ENCODE measurements at regions not wholly inside any gene's neighbourhood (a gene's known extent, or its start where the extent isn't known, plus 50 kb on each side); places are given as distances from the start of the nearest gene placed in this dataset.
"Not testable (repeated sequence)": the region's sequence is repeated elsewhere in the genome, so short reads cannot be mapped to it uniquely, and the experiment has no call there.

GRCh38 chr5:56732121-56732520 is 83.2 kb upstream of the MAP3K1 start:
- no peak for DNase-seq (ENCODE audit: low read depth)

DNA sequence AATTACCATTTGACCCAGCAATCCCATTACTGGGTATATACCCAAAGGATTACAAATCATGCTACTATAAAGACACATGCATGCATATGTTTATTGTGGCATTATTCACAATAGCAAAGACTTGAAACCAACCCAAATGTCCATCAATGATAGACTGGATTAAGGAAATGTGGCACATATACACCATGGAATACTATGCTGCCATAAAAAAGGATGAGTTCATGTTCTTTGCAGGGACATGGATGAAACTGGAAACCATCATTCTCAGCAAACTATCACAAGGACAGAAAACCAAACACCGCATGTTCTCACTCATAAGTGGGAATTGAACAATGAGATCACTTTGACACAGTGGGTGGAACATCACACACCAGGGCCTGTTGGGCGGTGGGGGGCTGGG is 83.9 kb upstream of the MAP3K1 start:
- DNase-seq (ENCODE audit: low read depth), result not testable (repeated sequence)

GRCh38 chr5:56729488-56729887 is 85.9 kb upstream of the MAP3K1 start:
- no peak for DNase-seq (ENCODE audit: low read depth)

DNA sequence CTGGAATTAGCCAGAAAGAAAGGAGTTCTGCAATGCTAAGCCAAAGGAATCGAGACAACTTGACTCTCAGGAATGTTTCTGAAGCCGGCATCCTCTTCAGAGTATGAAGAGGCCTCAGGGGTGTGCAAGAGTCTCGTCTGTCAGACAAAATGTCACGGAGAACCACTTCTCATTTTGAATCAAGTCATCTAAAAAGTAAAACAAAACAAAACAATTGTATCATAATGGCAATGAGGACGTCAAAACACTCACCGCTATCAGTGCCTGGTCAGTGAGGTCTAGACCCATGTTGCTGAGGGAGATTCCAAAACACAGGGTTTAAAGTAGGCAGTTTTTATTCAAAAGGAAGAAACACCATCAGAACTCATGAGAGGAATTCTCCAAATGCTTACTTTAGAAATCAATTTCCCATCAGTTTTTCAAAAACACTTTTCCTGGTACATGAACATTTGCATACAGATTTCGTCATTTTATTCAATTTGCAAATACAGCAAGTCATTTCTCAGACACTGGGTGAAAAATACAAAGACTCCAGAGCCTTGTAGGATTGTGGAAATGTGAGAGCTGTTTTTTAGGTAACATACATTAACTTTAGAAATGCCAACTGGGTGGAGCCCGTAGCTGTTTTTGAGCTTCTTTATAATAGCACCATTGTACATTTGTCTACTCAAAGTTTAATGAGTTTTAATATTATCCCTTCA is 89.5 kb upstream of the MAP3K1 start:
- DNase-seq (ENCODE audit: low read depth), result no peak

DNA sequence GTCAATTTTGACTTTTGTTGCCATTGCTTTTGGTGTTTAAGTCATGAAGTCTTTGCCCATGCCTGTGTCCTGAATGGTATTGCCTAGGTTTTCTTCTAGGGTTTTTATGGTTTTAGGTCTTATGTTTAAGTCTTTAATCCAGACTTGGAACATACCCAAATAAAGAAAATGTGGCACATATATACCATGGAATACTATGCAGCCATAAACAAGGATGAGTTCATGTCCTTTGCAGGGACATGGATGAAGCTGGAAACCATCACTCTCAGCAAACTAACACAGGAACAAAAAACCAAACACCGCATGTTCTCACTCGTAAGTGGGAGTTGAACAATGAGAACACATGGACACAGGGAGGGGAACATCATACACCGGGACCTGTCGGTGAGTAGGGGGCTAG is 90.5 kb upstream of the MAP3K1 start:
- DNase-seq (ENCODE audit: low read depth), result not testable (repeated sequence)

- DNase-seq (ENCODE audit: low read depth), result no peak
These were observed 93.0 kb upstream of the MAP3K1 start for GRCh38 chr5:56722317-56722716.

DNA sequence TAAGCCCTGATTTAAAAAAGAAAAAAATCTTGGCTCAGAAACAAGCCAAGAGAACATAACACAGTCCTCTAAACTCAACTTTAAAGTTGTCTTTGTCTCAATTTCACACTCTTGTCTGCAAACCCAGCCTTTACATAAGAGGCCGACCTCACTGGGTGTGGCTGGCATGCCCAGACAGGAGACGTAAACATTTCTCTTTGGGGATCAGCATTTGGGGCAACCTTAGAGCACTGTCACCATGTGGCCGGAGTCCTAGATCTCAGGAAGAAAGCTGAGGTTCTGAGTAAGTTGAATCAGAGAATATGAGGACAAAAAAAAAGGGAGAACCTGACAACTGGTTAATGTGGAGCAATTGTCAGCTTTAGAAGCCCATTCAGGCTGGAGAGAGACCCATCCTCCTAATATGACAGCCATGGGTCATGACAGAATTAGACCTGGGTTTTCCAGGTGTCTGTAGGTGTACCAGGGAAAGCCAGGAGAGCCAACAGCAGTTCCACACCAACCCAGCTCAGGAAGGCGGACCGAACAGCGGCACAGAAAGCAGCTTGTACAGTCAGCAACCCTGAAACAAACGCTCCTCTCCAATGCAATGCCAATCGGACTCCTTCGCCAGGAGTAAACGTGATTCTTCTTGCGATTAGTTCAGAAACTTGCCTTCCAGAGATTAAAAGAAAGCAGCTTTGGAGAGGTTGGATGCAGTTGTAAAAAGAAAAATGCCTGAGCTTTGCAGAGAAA is 97.9 kb upstream of the MAP3K1 start:
- DNase-seq (ENCODE audit: low read depth), result no peak

GRCh38 chr5:56715986-56716385 is 99.4 kb upstream of the MAP3K1 start:
- no peak for DNase-seq (ENCODE audit: low read depth)

DNA sequence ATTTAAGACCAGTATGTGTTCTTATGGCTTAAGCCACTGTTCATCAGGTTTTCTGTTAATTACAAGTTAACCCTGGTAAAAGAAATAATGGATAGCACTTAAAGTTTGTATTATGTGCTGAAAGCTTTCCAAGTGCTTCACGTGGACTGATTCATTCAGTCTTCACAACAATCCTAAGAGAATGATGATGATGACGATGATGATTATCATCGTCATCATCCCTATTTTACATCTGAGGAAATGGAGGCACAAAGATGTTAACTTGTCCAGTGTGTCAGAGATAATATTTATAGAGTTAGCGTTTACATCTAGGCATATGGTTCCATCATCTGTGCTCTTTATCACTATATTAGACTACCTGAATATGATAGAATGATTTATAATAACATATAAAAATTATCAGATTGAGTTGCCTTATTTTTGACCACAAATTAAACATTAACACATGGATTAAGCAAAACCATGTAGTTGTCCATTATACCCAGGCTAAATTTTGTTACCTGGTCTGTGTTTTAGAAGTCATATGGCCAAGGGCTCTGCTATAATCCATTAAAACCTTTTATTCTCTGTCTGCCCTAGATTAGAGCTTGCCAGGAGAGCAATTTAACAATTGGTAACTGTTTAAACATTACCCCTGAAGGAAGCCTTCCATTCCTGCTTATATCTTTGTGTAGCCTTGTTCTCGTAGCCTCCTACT is 102.3 kb upstream of the MAP3K1 start:
- DNase-seq (ENCODE audit: low read depth), result no peak

DNA sequence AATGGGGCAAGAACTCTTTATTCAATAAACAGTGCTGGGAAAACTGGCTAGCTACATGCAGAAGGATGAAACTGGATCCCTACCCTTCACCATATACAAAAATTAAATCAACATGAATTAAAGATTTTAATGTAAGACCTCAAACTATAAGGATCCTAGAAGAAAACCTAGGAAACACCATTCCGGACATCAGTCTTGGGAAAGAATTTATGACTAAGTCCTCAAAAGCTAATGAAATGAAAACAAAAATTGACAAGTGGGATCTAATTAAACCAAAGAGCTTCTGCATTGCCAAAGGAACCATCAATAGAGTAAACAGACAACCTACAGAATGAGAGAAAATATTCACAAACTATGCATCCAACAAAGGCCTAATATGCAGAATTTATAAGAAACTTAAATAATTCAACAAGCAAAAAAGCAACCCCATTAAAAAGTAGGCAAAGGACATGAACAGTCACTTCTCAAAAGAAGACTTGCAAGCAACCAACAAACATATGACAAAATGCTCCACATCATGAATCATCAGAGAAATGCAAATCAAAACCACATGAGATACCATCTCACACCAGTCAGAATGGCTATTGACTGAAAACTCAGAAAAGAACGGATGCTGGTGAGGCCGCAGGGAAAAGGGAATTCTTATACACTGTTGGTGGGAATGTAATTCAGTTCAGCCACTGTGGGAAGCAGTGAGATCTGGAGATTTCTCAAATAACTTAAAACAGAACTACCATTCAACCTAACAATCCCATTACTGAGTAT is 104.3 kb upstream of the MAP3K1 start:
- no peak for DNase-seq (ENCODE audit: low read depth)

- DNase-seq (ENCODE audit: low read depth), result no peak
These were observed 108.8 kb upstream of the MAP3K1 start for GRCh38 chr5:56706504-56706903.

DNA sequence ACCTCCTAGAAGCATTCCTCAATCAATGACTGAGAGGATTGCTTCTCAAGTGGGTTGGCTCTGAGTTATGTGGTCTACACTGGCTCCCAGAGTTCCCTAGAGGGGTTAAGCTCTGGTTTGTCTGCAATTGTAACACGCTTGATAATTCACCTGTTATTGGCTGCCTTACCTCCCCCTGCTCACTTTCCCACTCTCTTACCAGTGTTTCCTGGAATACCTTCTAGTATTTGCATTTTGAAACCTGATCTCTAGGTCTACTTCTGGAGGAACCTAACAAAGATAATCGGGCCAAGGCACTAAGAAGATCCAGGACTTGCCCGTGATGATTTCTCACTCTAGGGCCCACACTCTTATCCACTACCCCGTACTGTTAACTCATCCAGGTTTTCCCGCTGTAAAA is 110.1 kb upstream of the MAP3K1 start:
- no peak for DNase-seq (ENCODE audit: low read depth)

- DNase-seq (ENCODE audit: low read depth), result no peak
These were observed 111.4 kb upstream of the MAP3K1 start for GRCh38 chr5:56703952-56704351.

- no peak for DNase-seq (ENCODE audit: low read depth)
These were observed 114.6 kb upstream of the MAP3K1 start for GRCh38 chr5:56700711-56701110.

GRCh38 chr5:56699538-56699937 is 115.8 kb upstream of the MAP3K1 start:
- DNase-seq (ENCODE audit: low read depth), result no peak

DNA sequence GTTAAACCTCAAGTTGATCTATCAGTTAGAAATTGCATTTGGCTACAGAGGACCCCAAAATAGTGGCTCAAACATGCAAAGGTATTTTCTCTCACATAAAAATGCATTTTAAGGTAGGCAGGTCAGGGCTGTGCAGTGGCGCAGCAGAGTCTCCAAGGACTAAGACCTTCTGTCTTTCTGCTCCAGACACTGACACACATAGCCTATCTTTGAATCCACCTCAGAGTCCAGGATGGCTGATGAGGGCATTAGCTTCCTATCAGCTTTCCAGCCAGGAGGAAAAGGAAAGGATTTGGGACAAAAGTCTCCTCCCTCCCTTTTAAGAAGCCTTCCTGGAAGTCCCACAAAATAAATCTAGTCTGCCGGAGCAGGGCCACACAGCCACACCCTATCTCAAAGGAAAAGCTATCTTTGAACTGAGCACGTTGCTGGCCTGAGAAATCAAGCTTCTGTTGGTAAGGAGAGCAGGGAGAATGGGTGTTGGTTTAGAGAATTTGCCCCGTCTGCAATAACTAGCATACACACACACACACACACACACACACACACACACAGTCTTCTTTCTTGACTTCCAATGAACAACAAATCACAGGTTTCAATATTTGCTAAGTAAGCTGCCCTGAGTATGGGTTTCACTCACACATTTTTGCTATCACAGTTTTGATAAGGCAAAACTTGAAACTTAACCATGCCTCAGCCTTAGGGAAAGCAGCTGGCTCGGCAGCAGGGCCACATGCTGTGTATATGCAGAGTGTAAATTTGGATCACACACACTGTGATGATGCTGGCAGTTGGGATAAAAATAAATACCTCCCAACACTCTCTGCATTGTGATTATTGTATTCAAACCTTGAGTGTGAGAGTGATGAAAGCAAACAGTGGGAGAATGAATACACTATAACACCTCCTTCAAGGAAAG is 116.6 kb upstream of the MAP3K1 start:
- no peak for DNase-seq (ENCODE audit: low read depth)

- no peak for DNase-seq (ENCODE audit: low read depth)
These were observed 118.4 kb upstream of the MAP3K1 start for GRCh38 chr5:56696900-56697299.

GRCh38 chr5:56693220-56693579 is 122.1 kb upstream of the MAP3K1 start:
- no peak for DNase-seq (ENCODE audit: low read depth)

- no peak for DNase-seq (ENCODE audit: low read depth)
These were observed 122.8 kb upstream of the MAP3K1 start for GRCh38 chr5:56692359-56693219.

DNA sequence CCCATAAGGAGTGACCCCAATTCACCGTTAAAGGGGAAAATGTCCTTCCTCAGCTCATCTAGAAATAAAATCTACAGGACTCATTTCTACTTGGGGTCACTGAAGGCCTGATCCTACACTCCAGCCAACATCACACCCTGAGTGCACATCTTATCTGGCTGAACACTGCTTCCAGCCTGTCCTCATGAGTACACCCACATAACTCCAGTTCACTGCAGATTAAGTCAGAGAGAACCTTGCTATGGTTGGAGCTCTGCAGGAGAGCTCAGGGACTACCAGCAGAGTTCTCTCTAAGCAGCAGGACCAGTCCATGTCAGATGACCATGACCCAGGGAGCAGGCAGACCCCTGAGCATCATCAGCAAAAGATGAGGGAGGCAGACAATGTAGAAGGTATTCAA is 126.9 kb upstream of the MAP3K1 start:
- DNase-seq (ENCODE audit: low read depth), result no peak

All from activated T-cell treated with anti-CD3 and anti-CD28 coated beads for 1 hour (primary cell).